Fibroblast of skin of back (primary cell): ENCODE measurements at regions not wholly inside any gene's neighbourhood (a gene's known extent, or its start where the extent isn't known, plus 50 kb on each side); places are given as distances from the start of the nearest gene placed in this dataset.
A peak's percentile ranks its signal among the peaks of the same experiment; 100 is the strongest.
"Not testable (repeated sequence)": the region's sequence is repeated elsewhere in the genome, so short reads cannot be mapped to it uniquely, and the experiment has no call there.

Experiments used
- DNase-seq: peaks from one replicate; pipeline ENCODE4 v3.0.0-alpha.2; 2013

- no peak for DNase-seq
These were observed 832.2 kb downstream of the DTWD2 start for GRCh38 chr5:118156181-118156580.

- DNase-seq = no peak
These were observed 841.5 kb downstream of the DTWD2 start for GRCh38 chr5:118146824-118147223.

GRCh38 chr5:118144540-118144939, 843.8 kb downstream of the DTWD2 start:
- no peak for DNase-seq

DNA sequence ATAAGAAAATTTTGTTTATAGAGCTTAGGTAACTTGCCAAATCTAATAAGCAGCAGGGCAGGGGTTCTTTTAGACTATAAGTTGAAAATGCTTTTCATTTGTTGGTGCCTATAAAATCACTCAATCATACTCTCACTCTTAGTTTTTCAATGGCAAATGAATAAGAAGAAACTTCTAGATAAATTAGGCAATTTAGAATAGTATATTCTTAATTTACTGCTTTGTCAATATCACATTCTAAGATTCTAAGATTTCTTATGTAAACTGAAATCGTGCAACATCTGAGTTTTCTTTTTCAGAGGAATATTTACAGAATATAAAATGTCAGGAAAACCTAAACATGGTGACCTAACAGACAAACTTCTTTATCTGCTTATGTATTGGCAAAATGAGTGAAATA, 849.0 kb downstream of the DTWD2 start:
- DNase-seq = no peak

DNA sequence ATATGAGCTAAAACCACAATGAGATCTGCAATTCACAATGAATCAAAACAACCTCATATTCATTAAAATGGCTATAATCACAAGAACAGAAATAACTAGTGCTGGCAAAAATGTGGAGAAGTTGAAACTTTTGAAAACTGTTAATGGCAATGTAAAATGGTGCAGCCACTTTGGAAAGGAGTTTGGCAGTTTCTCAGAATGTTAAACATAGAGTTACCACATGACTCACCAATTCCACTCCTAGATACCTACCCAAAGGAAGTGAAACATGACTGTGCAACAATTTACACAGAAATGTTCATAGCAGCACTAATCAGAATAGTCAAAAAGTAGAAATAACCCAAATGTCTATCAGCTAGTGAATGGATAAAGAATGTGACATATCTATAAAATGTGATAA, 862.2 kb downstream of the DTWD2 start:
- peak; percentile 46 for DNase-seq

- DNase-seq = no peak
These were observed 862.7 kb downstream of the DTWD2 start for GRCh38 chr5:118125687-118126086.

DNA sequence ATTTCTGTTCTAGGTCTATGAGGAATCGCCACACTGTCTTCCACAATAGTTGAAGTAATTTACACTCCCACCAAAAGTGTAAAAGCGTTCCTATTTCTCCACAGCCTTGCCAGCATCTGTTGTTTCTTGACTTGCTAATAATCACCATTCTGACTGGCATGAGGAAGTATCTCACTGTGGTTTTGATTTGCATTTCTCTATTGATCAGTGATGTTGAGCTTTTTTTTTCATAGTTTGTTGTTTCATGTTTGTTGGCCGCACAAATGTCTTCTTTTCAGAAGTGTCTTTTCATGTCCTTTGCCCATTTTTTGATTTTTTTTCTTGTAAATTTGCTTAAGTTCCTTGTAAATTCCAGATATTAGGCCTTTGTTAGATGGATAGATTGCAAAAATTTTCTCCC, 867.1 kb downstream of the DTWD2 start:
- DNase-seq = no peak

DNA sequence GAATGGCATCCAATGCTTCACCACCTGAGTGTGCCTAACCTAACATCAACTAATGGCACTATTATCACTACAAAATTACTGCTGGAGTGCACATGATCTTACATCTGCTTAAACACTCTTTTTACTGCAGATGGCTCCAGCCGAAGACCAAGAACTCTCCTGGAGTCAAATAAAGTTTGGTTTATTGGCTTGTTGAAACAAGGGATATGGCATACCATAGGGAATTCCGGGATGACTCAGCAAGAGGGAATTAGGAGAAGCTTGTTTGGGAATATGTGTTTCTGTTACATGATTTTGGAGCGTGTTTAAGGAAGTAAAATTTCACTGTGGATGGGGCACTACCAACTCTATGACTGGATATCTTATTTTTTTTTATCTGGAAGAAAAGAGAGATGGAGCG, 872.6 kb downstream of the DTWD2 start:
- peak; percentile 80 for DNase-seq

GRCh38 chr5:118111956-118112355, 876.4 kb downstream of the DTWD2 start:
- DNase-seq = no peak

DNA sequence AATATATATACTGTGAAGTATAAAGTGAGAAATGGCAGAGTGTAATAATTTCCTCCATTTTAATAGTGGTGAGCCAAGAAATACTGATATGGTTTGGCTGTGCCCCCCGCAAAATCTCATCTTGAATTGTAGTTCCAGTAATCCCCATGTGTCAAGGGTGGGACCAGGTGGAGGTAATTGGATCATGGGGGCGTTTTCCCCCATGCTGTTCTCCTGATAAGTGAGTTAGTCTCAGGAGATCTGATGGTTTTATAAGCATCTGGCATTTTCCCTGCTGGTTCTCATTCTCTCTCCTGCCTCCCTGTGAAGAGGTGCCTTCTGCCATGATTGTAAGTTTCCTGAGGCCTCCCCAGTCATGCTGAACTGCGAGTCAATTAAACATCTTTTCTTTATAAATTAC, 881.1 kb downstream of the DTWD2 start:
- DNase-seq = not testable (repeated sequence)

GRCh38 chr5:118098716-118099115, 889.6 kb downstream of the DTWD2 start:
- DNase-seq = no peak

- DNase-seq = no peak
These were observed 893.2 kb downstream of the DTWD2 start for GRCh38 chr5:118095115-118095514.

DNA sequence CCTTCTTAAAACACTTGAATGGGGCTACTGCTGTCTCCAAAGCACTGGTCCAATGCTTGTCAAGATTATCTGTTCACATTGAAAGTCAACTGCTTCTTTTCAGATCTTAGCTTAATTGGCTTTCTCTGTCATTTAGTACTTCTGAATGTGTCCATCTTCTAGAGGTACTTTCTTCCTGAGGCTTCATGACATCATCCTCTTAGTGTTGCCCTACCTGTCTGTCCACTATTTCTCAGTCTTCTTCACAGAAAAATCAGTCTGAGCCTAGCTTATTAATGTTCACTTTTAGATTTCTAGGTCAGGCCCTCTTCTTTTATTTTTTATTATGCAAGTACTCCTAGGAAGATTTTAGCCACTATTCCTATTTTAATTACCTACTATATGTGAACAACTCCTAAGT, 899.9 kb downstream of the DTWD2 start:
- no peak for DNase-seq

DNA sequence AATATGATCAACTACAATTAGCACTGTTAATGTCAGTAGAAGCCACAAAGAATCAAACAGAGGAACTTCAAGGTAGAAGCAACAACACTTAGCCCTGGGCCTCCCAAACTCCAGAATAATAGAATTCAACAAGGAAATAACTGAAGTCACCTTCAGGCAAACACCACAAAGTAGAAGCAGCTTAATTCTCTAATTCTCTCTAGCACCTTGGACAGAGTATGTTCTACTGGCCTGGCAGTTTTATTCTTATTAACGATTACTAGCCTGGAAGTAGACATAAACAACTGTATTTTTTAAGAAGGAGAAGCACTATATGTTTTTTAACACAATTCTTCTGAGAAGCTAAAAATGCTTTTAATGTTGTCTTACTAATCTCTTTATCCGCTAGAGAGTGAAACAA, 911.9 kb downstream of the DTWD2 start:
- DNase-seq = no peak

DNA sequence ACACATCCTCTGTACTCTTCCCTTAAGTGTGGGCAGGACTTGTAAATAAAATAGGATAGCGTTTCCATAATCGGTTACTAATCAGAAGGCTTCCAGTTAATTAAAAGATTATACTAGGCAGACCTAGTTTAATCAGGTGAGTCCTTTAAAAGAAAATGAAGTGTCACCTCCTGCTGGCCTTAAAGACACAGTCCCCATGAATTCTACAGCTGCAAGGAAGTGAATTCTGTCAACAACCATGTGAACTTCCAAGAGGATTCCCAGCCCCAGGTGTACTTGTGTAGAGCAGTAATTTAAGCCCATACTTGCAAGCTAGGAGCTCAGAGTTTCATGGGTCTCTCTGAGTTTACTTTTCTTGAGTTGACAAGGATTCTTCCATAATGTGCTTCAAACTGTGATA, 918.3 kb downstream of the DTWD2 start:
- DNase-seq = no peak

DNA sequence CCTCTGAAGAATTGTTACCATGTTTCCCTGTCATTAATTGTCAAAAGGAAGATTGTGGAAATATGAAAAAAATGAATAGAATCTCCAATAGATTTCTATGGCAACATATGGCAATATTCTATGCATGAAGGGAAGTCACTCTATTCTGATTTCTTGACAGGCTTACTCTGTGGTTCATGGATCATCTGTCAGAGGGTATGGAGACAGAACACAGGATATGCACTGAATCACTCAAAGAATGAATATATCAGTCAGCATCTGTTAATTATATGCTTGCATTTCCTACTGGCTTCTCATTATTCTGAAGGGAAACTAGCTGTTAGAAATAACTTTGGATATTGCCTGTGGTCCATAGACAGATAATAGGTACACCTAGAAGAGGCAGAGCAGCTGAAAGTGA, 918.9 kb downstream of the DTWD2 start:
- DNase-seq = no peak

DNA sequence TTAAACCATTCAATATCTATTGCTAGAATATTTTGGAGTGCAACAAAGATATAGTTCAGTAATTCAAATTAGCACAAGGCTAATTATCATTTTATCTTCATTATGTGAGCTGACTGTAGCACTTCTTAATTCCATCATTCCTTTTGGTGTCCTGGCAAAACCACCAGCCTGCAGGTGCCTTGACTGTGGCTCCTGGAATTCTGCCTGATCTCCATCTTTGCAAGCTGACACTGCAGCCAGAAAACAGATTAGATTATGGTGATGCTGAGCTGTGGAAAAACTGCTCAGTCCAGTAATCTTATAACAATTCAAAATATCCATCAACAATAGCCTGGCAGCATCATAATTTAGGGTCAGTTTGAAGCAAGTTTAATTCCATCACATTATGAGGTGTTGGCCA, 919.5 kb downstream of the DTWD2 start:
- DNase-seq = no peak

DNA sequence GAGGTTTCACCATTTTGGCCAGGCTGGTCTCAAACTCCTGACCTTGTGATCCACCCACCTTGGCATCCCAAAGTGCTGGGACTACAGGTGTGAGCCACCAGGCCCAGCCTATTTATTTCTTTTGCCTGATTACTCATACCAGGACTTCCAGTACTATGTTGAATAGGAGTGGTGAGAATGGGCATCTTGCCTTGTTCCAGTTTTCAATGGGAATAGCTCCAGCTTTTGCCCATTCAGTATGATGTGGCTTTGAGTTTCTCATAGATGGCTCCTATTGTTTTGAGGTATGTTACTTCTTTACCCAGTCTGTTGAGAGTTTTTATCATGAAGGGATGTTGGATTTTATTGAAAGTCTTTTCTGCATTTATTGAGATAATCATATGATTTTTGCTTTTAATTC, 924.5 kb downstream of the DTWD2 start:
- not testable (repeated sequence) for DNase-seq

- DNase-seq = peak; percentile 4
These were observed 927.5 kb downstream of the DTWD2 start for GRCh38 chr5:118060833-118061232.

DNA sequence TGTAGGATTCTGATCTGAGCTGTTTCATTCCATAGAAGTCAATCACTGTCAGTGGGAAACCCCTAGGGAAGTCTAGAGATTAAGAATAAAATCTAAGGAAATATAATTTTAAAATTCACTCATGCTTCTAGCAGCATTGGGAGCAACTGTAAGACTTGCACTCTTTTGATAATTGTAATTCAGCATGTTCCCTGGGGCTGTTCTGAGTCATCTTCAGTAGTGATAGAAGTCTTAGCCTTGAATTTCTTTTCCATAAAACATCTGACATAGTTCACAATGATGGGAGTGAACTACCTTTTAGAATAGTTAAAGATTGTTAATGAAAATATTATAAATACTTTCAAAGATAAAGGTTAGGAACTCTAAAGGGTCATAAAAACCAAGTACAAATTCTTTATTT, 935.8 kb downstream of the DTWD2 start:
- no peak for DNase-seq

DNA sequence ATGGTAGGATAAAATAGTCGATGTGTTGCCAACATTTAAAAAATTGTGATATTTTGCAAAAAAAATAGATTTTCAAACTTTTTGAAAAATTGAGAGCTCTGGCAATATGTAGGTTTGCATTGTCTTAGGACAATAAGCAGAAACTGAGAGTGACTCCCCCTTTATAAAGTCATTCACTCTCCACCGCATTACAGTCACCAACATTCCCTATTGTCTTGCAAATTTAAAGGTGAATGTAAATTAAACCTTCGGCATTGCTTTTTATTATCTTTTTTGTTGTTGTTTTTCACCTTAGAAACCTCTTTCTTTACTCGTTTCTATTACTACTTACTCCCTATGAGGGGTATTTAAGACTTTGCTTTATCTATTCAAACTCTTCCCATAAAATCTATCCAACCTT, 944.2 kb downstream of the DTWD2 start:
- no peak for DNase-seq

- DNase-seq = no peak
These were observed 944.8 kb downstream of the DTWD2 start for GRCh38 chr5:118043531-118043930.

- no peak for DNase-seq
These were observed 946.3 kb downstream of the DTWD2 start for GRCh38 chr5:118042076-118042475.

DNA sequence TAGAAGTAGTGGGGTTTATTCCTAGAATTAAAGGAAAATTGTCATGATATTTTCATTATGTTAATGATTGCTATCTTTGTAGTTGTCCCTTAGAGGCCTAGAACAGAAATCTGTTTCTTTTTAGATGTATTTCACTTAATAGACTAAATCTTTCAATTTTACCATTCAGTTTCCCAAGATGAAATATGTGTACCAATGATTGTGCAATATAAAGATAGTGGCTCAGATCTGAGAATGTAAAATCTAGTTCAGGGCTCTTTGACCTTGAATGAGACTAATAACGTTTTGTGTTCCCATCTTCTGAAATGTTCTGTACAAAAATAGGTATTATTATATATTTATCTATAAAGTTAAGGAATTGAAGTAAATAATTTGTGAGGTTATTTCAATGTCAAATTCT, 947.9 kb downstream of the DTWD2 start:
- no peak for DNase-seq

DNA sequence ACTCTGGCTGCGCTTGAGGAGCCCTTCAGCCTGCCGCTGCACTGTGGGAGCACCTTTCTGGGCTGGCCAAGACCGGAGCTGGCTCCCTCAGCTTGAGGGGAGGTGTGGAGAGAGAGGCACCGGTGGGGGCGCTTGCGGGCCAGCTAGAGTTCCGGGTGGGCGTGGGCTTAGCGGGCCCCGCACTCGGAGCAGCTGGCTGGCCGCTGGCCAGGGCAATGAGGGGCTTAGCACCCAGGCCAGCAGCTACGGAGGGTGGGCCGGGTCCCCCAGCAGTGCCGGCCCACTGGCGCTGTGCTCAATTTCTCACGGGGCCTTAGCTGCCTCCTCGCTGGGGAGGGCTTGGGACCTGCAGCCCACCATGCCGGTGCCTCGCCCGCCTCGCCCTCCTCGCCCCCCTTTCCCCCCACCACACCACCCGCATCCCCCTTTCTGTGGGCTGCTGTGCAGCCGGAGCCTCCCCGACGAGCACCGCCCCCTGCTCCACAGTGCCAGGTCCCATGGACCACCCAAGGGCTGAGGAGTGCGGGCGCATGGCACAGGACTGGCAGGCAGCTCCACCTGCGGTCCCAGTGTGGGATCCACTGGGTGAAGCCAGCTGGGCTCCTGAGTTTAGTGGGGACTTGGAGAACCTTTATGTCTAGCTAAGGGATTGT, 954.5 kb downstream of the DTWD2 start:
- no peak for DNase-seq
